PC-9 (cell line): ENCODE measurements at regions not wholly inside any gene's neighbourhood (a gene's known extent, or its start where the extent isn't known, plus 50 kb on each side); places are given as distances from the start of the nearest gene placed in this dataset.

Experiments used
- BruUV-seq: library from RNA; stranded (reverse); fragments of 400-500 nt; replicated peaks from 2 replicates; lab custom pipeline; 2021; lab: Mats Ljungman, UMichigan
- CTCF ChIA-PET: fragments of 300-600 bp; sonication (Branson Sonifier 250); formaldehyde crosslinking; loops from one replicate; lab custom pipeline; 2022; ENCODE audit warnings: antibody characterized with exemption; lab: Charles Lee
- POLR2A ChIA-PET: fragments of 300-600 bp; sonication (Branson Sonifier 250); formaldehyde crosslinking; loops from one replicate; lab custom pipeline; 2022; ENCODE audit warnings: antibody characterized with exemption; ENCODE audit not compliant: unreplicated experiment; lab: Charles Lee
- DNase-seq, 2 experiments: peaks; one replicate each; pipeline versions ENCODE4 v3.0.0 to v3.0.0-alpha.2; 2015 to 2022; ENCODE audit warnings: mixed read lengths in 1 of 2
- H2AFZ ChIP-seq: fragments of 200-600 bp; sonication (generic); 2 replicates; pipeline ENCODE4 v1.8.1; 2017; ENCODE audit warnings: antibody characterized with exemption
- H3F3A ChIP-seq: fragments of 200-600 bp; sonication (generic); 2 replicates; pipeline ENCODE4 v1.8.1; 2017; ENCODE audit warnings: antibody characterized with exemption, mild to moderate bottlenecking, low read depth; ENCODE audit not compliant: insufficient read depth
- H3K27ac ChIP-seq: fragments of 200-600 bp; sonication (generic); 2 replicates; pipeline ENCODE4 v1.6.1; 2016; ENCODE audit warnings: mixed run types
- H3K27me3 ChIP-seq: fragments of 200-600 bp; sonication (generic); 2 replicates; pipeline ENCODE4 v1.6.1; 2016; ENCODE audit warnings: low read depth, mixed run types; ENCODE audit not compliant: insufficient read depth
- H3K36me3 ChIP-seq: fragments of 200-600 bp; sonication (generic); 2 replicates; pipeline ENCODE4 v1.6.1; 2016; ENCODE audit warnings: low read depth, mixed run types
- H3K4me1 ChIP-seq: fragments of 200-600 bp; sonication (generic); replicated peaks from 2 replicates; pipeline ENCODE4 v1.6.1; 2016; ENCODE audit warnings: mixed run types; ENCODE audit not compliant: insufficient read depth
- H3K4me2 ChIP-seq: fragments of 200-600 bp; sonication (generic); 2 replicates; pipeline ENCODE4 v1.6.1; 2017; ENCODE audit warnings: mixed run types
- H3K4me3 ChIP-seq: fragments of 200-600 bp; sonication (generic); 2 replicates; pipeline ENCODE4 v1.6.1; 2016; ENCODE audit warnings: mixed run types
- H3K79me2 ChIP-seq: fragments of 200-600 bp; sonication (generic); 2 replicates; pipeline ENCODE4 v1.6.1; 2017; ENCODE audit warnings: low read depth, mixed run types
- H3K9me2 ChIP-seq: fragments of 200-600 bp; sonication (generic); 2 replicates; pipeline ENCODE4 v1.8.1; 2017; ENCODE audit warnings: mild to moderate bottlenecking; ENCODE audit not compliant: insufficient read depth
- H3K9me3 ChIP-seq: fragments of 200-600 bp; sonication (generic); 2 replicates; pipeline ENCODE4 v1.8.1; 2016; ENCODE audit warnings: low read depth; ENCODE audit not compliant: insufficient read depth
- H4K20me1 ChIP-seq: fragments of 200-600 bp; sonication (generic); 2 replicates; pipeline ENCODE4 v1.8.1; 2017; ENCODE audit not compliant: insufficient read depth
- CTCF ChIP-seq: fragments of 200-600 bp; sonication (generic); conservative IDR thresholded peaks from 2 replicates; pipeline ENCODE4 v1.6.1; 2017; ENCODE audit warnings: mixed run types, antibody characterized with exemption, mild to moderate bottlenecking, moderate library complexity
- EZH2 ChIP-seq: fragments of 200-600 bp; sonication (generic); IDR thresholded peaks from 2 replicates; pipeline ENCODE4 v1.8.0; 2017; ENCODE audit warnings: antibody characterized with exemption, low read depth
- intact Hi-C: fragments of 100-400 bp; cut with micrococcal nuclease; formaldehyde crosslinking; loops from one replicate; pipeline ENCODE4 v1.10.0; 2022; ENCODE audit not compliant: unreplicated experiment

- Histone ChIP-seq H3K27ac (no peak overlapping the region), H3F3A (peaks cover 16% of the 10 kb centered on the region), H3K4me1 (peaks cover 29% of the 10 kb centered on the region), H2AFZ (no peak overlapping the region), H3K4me3 (no peak overlapping the region), H3K27me3 (no peaks in the 10 kb centered on the region), H3K79me2 (no peaks in the 10 kb centered on the region), H3K4me2 (no peak overlapping the region), H3K9me2 (no peaks in the 10 kb centered on the region), H4K20me1 (no peaks in the 10 kb centered on the region), H3K9me3 (no peaks in the 10 kb centered on the region), H3K36me3 (no peaks in the 10 kb centered on the region)
- CTCF ChIA-PET, result no interaction called here
- intact Hi-C loops, result no loop called here
- TF ChIP-seq CTCF, result no peak
- TF ChIP-seq EZH2, result no peak
- no peak for DNase-seq
- POLR2A ChIA-PET, result no interaction called here
- no TSS peak for BruUV-seq
These were observed 163.2 kb upstream of the SLC1A4 start for GRCh38 chr2:64825831-64826491.

GRCh38 chr2:64826703-64827102 is 162.5 kb upstream of the SLC1A4 start:
- Histone ChIP-seq H3K4me1 (peaks cover 26% of the 10 kb centered on the region), H3K27ac (no peak overlapping the region), H4K20me1 (no peaks in the 10 kb centered on the region), H3K36me3 (no peaks in the 10 kb centered on the region), H3K4me2 (no peak overlapping the region), H2AFZ (no peak overlapping the region), H3K27me3 (no peaks in the 10 kb centered on the region), H3K9me2 (no peaks in the 10 kb centered on the region), H3K9me3 (no peaks in the 10 kb centered on the region), H3K4me3 (no peak overlapping the region), H3K79me2 (no peaks in the 10 kb centered on the region), H3F3A (peaks cover 23% of the 10 kb centered on the region)
- CTCF ChIA-PET, result no interaction called here
- BruUV-seq, result no TSS peak
- TF ChIP-seq CTCF (no peak), EZH2 (no peak)
- intact Hi-C loops, result no loop called here
- no peak for DNase-seq
- POLR2A ChIA-PET, result no interaction called here

- BruUV-seq, result no TSS peak
- no peaks in the 10 kb centered on the region for H3K27me3 ChIP-seq
- H4K20me1 ChIP-seq, result no peaks in the 10 kb centered on the region
- POLR2A ChIA-PET, result interaction anchor here (0.7 kb wide), 1 partner anchor 373 kb away, joined by 5 read pairs; no protein-coding TSS in a partner anchor
- no peaks in the 10 kb centered on the region for H3K79me2 ChIP-seq
- H3K4me2 ChIP-seq, result no peak overlapping the region
- peaks cover 31% of the 10 kb centered on the region for H3K4me1 ChIP-seq
- H3F3A ChIP-seq, result peaks cover 26% of the 10 kb centered on the region
- intact Hi-C loops, result no loop called here
- H3K9me3 ChIP-seq, result no peaks in the 10 kb centered on the region
- no peak for DNase-seq
- CTCF ChIA-PET, result no interaction called here
- no peak overlapping the region for H3K4me3 ChIP-seq
- no peak overlapping the region for H3K27ac ChIP-seq
- H3K9me2 ChIP-seq, result no peaks in the 10 kb centered on the region
- H3K36me3 ChIP-seq, result no peaks in the 10 kb centered on the region
- TF ChIP-seq EZH2 (no peak), CTCF (no peak)
- no peak overlapping the region for H2AFZ ChIP-seq
These were observed 160.9 kb upstream of the SLC1A4 start for GRCh38 chr2:64828261-64828660.
